ENCODE measurements at regions not wholly inside any gene's neighbourhood (a gene's known extent, or its start where the extent isn't known, plus 50 kb on each side); places are given as distances from the start of the nearest gene placed in this dataset.

GRCh38 chr1:172818841-172819527 is 160.1 kb downstream of the FASLG start:
- H4K20me1 ChIP-seq (ENCODE audit: low read depth, low read length), result no peaks in the 10 kb centered on the region
- H3K4me3 ChIP-seq (ENCODE audit: insufficient read depth, low read length, poor library complexity, severe bottlenecking), result peak overlapping the region; percentile 43
- no peaks in the 10 kb centered on the region for H3K79me2 ChIP-seq (ENCODE audit: insufficient read depth, low read length)
- H3K27me3 ChIP-seq (ENCODE audit: low read length), result no peaks in the 10 kb centered on the region
- TF ChIP-seq EZH2phosphoT487 (conservative IDR thresholded peaks at IDR 0.05; ENCODE audit: low read length) (no peak), CTCF (IDR thresholded peaks at IDR 0.05; ENCODE audit: insufficient read depth, low read length, poor library complexity, severe bottlenecking) (no peak)
- H3K9me2 ChIP-seq (replicated peaks; ENCODE audit: insufficient read depth, low read length), result no peaks in the 10 kb centered on the region
- peaks cover 10% of the 10 kb centered on the region; the same call in 1 of the 2 replicates for H3K9me3 ChIP-seq (ENCODE audit: insufficient read depth, low read length)
- H3K27ac ChIP-seq (ENCODE audit: low read depth, low read length), result peak overlapping the region; percentile 95
- H3K4me2 ChIP-seq (ENCODE audit: low read depth, low read length, poor library complexity, severe bottlenecking), result peak overlapping the region; percentile 78
- no peaks in the 10 kb centered on the region for H3K36me3 ChIP-seq (ENCODE audit: low read length)
- H3K9ac ChIP-seq (ENCODE audit: low read length), result peak overlapping the region; percentile 44
- H2AFZ ChIP-seq (ENCODE audit: low read depth, low read length, severe bottlenecking), result peak overlapping the region; percentile 46
- H3F3A ChIP-seq (ENCODE audit: insufficient read depth), result peaks cover 22% of the 10 kb centered on the region

GRCh38 chr1:172820475-172821158 is 161.7 kb downstream of the FASLG start:
- Histone ChIP-seq H3K9me2 (replicated peaks; ENCODE audit: insufficient read depth, low read length) (no peaks in the 10 kb centered on the region), H3K27ac (ENCODE audit: low read depth, low read length) (peak overlapping the region; percentile 95; the same call in 1 of the 2 replicates), H3K79me2 (ENCODE audit: insufficient read depth, low read length) (no peaks in the 10 kb centered on the region), H2AFZ (ENCODE audit: low read depth, low read length, severe bottlenecking) (peak overlapping the region; percentile 46), H4K20me1 (ENCODE audit: low read depth, low read length) (no peaks in the 10 kb centered on the region), H3K9me3 (ENCODE audit: insufficient read depth, low read length) (0 out of 2 replicates have a peak, but pooled peaks cover 3% of the 10 kb centered on the region), H3K4me3 (ENCODE audit: insufficient read depth, low read length, poor library complexity, severe bottlenecking) (no peak overlapping the region), H3K4me2 (ENCODE audit: low read depth, low read length, poor library complexity, severe bottlenecking) (peak overlapping the region; percentile 78), H3K36me3 (ENCODE audit: low read length) (no peaks in the 10 kb centered on the region), H3F3A (ENCODE audit: insufficient read depth) (peaks cover 22% of the 10 kb centered on the region), H3K9ac (ENCODE audit: low read length) (no peak overlapping the region), H3K27me3 (ENCODE audit: low read length) (no peaks in the 10 kb centered on the region)
- TF ChIP-seq EZH2phosphoT487 (conservative IDR thresholded peaks at IDR 0.05; ENCODE audit: low read length), result no peak

- no peak overlapping the region for H3K4me2 ChIP-seq (ENCODE audit: low read depth, low read length, poor library complexity, severe bottlenecking)
- H3K27me3 ChIP-seq (ENCODE audit: low read length), result no peaks in the 10 kb centered on the region
- no peaks in the 10 kb centered on the region for H3K36me3 ChIP-seq (ENCODE audit: low read length)
- no peak overlapping the region for H3K4me3 ChIP-seq (ENCODE audit: insufficient read depth, low read length, poor library complexity, severe bottlenecking)
- no peak overlapping the region for H3K9ac ChIP-seq (ENCODE audit: low read length)
- H3K9me2 ChIP-seq (replicated peaks; ENCODE audit: insufficient read depth, low read length), result no peaks in the 10 kb centered on the region
- peak overlapping the region; percentile 32 for H2AFZ ChIP-seq (ENCODE audit: low read depth, low read length, severe bottlenecking)
- H3F3A ChIP-seq (ENCODE audit: insufficient read depth), result peaks cover 22% of the 10 kb centered on the region
- TF ChIP-seq EZH2phosphoT487 (conservative IDR thresholded peaks at IDR 0.05; ENCODE audit: low read length) (no peak), CTCF (IDR thresholded peaks at IDR 0.05; ENCODE audit: insufficient read depth, low read length, poor library complexity, severe bottlenecking) (no peak)
- no peak overlapping the region for H3K27ac ChIP-seq (ENCODE audit: low read depth, low read length)
- no peaks in the 10 kb centered on the region for H3K79me2 ChIP-seq (ENCODE audit: insufficient read depth, low read length)
- H4K20me1 ChIP-seq (ENCODE audit: low read depth, low read length), result no peaks in the 10 kb centered on the region
- H3K9me3 ChIP-seq (ENCODE audit: insufficient read depth, low read length), result no peaks in the 10 kb centered on the region
Measured at GRCh38 chr1:172821609-172822274, 162.8 kb downstream of the FASLG start.

Data from SU-DHL-6 (cell line).